SK-N-SH (cell line): ENCODE measurements at regions not wholly inside any gene's neighbourhood (a gene's known extent, or its start where the extent isn't known, plus 50 kb on each side); places are given as distances from the start of the nearest gene placed in this dataset.

ENCODE experiments used
- CTCF ChIA-PET: fragments of 300-600, 350-600 bp; formaldehyde crosslinking; extraction: SDS; loops from one replicate; lab custom pipeline; 2021; lab: Yijun Ruan, JAX
- POLR2A ChIA-PET: fragments of 350-600 bp; sonication (Branson Sonifier 250); formaldehyde crosslinking; extraction: SDS; loops from one replicate; lab custom pipeline; 2020; ENCODE audit warnings: antibody characterized with exemption, inconsistent platforms; lab: Yijun Ruan, JAX
- DNase-seq: peaks from one replicate; pipeline ENCODE4 v3.0.0; 2012
- H2AFZ ChIP-seq: fragments of 200-600 bp; sonication (generic); 2 replicates; pipeline ENCODE4 v1.8.1; 2016; ENCODE audit warnings: antibody characterized with exemption, mild to moderate bottlenecking, low read depth
- H3F3A ChIP-seq: fragments of 200-600 bp; sonication (generic); replicated peaks from 2 replicates; pipeline ENCODE3; 2016; ENCODE audit warnings: antibody characterized with exemption, mild to moderate bottlenecking; ENCODE audit not compliant: insufficient read depth
- H3K27ac ChIP-seq, 2 experiments: fragments of 200-500 bp in 1 of 2; fragments of 200-600 bp in 1 of 2; sonication (Bioruptor generic) in 1 of 2; sonication (generic), shearing (Covaris generic) in 1 of 2; 2 replicates each; pipeline versions ENCODE4 v1.5.1 to v1.6.1; 2014 to 2016; ENCODE audit warnings: low read depth in 2 of 2, inconsistent platforms in 1 of 2, low read length in 1 of 2, mild to moderate bottlenecking in 1 of 2, mixed read lengths in 1 of 2
- H3K27me3 ChIP-seq: fragments of 200-600 bp; sonication (generic), shearing (Covaris generic); 2 replicates; pipeline ENCODE4 v1.6.1; 2016; ENCODE audit warnings: mixed run types; ENCODE audit not compliant: insufficient read depth
- H3K36me3 ChIP-seq, 2 experiments: fragments of 200-500 bp in 1 of 2; fragments of 200-600 bp in 1 of 2; sonication (Bioruptor generic) in 1 of 2; sonication (generic) in 1 of 2; replicated peaks in 1 of 2; 2 replicates each; pipeline versions ENCODE3 to v1.5.1; 2014 to 2016; ENCODE audit warnings: low read length in 1 of 2, mild to moderate bottlenecking in 1 of 2; ENCODE audit not compliant: insufficient read depth in 2 of 2, control insufficient read depth in 1 of 2
- H3K4me1 ChIP-seq, 2 experiments: fragments of 200-500 bp in 1 of 2; fragments of 200-600 bp in 1 of 2; sonication (Bioruptor generic) in 1 of 2; sonication (generic), shearing (Covaris generic) in 1 of 2; 2 replicates each; pipeline versions ENCODE4 v1.5.1 to v1.6.1; 2014 to 2016; ENCODE audit warnings: low read depth in 1 of 2, low read length in 1 of 2, mixed run types in 1 of 2; ENCODE audit not compliant: insufficient read depth in 2 of 2, control insufficient read depth in 1 of 2
- H3K4me2 ChIP-seq: fragments of 200-600 bp; sonication (generic), shearing (Covaris generic); 2 replicates; pipeline ENCODE4 v1.6.1; 2017; ENCODE audit warnings: mixed run types
- H3K4me3 ChIP-seq, 2 experiments: fragments of 200-500 bp in 1 of 2; fragments of 200-600 bp in 1 of 2; sonication (Bioruptor generic) in 1 of 2; sonication (generic), shearing (Covaris generic) in 1 of 2; 2 replicates each; pipeline versions ENCODE4 v1.5.1 to v1.8.1; 2014 to 2016; ENCODE audit warnings: low read depth in 2 of 2, inconsistent platforms in 1 of 2, low read length in 1 of 2, mild to moderate bottlenecking in 1 of 2, mixed read lengths in 1 of 2, moderate library complexity in 1 of 2
- H3K79me2 ChIP-seq: fragments of 200-600 bp; sonication (generic); 2 replicates; pipeline ENCODE4 v1.8.1; 2017; ENCODE audit warnings: mild to moderate bottlenecking; ENCODE audit not compliant: insufficient read depth
- H3K9ac ChIP-seq: fragments of 200-600 bp; sonication (generic); 2 replicates; pipeline ENCODE4 v1.6.1; 2017; ENCODE audit warnings: mixed run types
- H3K9me2 ChIP-seq: fragments of 200-600 bp; sonication (generic); 2 replicates; pipeline ENCODE4 v1.6.1; 2017; ENCODE audit warnings: mixed run types
- H3K9me3 ChIP-seq: fragments of 200-600 bp; sonication (generic); 2 replicates; pipeline ENCODE4 v1.6.1; 2017; ENCODE audit warnings: mixed run types, mild to moderate bottlenecking, moderate library complexity
- H4K20me1 ChIP-seq: fragments of 200-600 bp; sonication (generic); 2 replicates; pipeline ENCODE4 v1.6.1; 2017; ENCODE audit warnings: mild to moderate bottlenecking, mixed run types; ENCODE audit not compliant: insufficient read depth
- ELF1 ChIP-seq: IDR thresholded peaks from 2 replicates; pipeline ENCODE4 v1.4.0; 2012
- EP300 ChIP-seq, 2 experiments: IDR thresholded peaks; 2 replicates each; pipeline versions ENCODE4 v1.4.0 to v1.6.1; 2012; ENCODE audit warnings: borderline replicate concordance in 1 of 2, low read depth in 1 of 2, low read length in 1 of 2
- FOXJ3 ChIP-seq: sonication (generic); formaldehyde crosslinking; IDR thresholded peaks from 2 replicates; pipeline ENCODE4 v1.5.1; 2020; ENCODE audit warnings: mild to moderate bottlenecking, missing genetic modification reagents
- GATA2 ChIP-seq: sonication (generic); formaldehyde crosslinking; IDR thresholded peaks from 2 replicates; pipeline ENCODE4 v1.5.0; 2020; ENCODE audit warnings: mild to moderate bottlenecking, missing genetic modification reagents
- MXI1 ChIP-seq: IDR thresholded peaks from 2 replicates; pipeline ENCODE4 v1.6.1; 2012; ENCODE audit warnings: mild to moderate bottlenecking, low read depth, low read length, improper control_type of control experiment
- NFIC ChIP-seq: IDR thresholded peaks from 2 replicates; pipeline ENCODE4 v1.4.0; 2012; ENCODE audit warnings: borderline replicate concordance
- NRF1 ChIP-seq: IDR thresholded peaks from 2 replicates; pipeline ENCODE4 v1.6.1; 2012; ENCODE audit warnings: low read depth, mild to moderate bottlenecking, low read length
- POLR2AphosphoS5 ChIP-seq: IDR thresholded peaks from 2 replicates; pipeline ENCODE4 v1.6.1; 2012; ENCODE audit warnings: low read depth, low read length
- RXRA ChIP-seq: IDR thresholded peaks from 2 replicates; pipeline ENCODE4 v1.4.0; 2012; ENCODE audit warnings: low read depth, mild to moderate bottlenecking, borderline replicate concordance
- SMC3 ChIP-seq: IDR thresholded peaks from 2 replicates; pipeline ENCODE4 v1.6.1; 2012; ENCODE audit warnings: low read depth, low read length, improper control_type of control experiment
- TAF1 ChIP-seq: IDR thresholded peaks from 2 replicates; pipeline ENCODE4 v1.6.1; 2012; ENCODE audit warnings: low read depth, mild to moderate bottlenecking, low read length, moderate library complexity, borderline replicate concordance
- TCF12 ChIP-seq: IDR thresholded peaks from 2 replicates; pipeline ENCODE4 v1.4.0; 2012
- TEAD4 ChIP-seq: IDR thresholded peaks from 2 replicates; pipeline ENCODE4 v1.4.0; 2012; ENCODE audit warnings: mild to moderate bottlenecking, borderline replicate concordance; ENCODE audit not compliant: insufficient read depth
- USF2 ChIP-seq: fragments of 150-350 bp; IDR thresholded peaks from 2 replicates; pipeline ENCODE4 v1.6.1; 2017; ENCODE audit warnings: antibody characterized with exemption, low read length, low read depth, borderline replicate concordance
- YY1 ChIP-seq: IDR thresholded peaks from 2 replicates; pipeline ENCODE4 v1.4.0; 2012; ENCODE audit warnings: low read depth, mild to moderate bottlenecking
- WGBS: methylation state at CpG from one replicate; pipeline ENCODE4 v1.1.6; 2017; ENCODE audit warnings: low lambda C conversion rate; 5-methylcytosine and 5-hydroxymethylcytosine counted together

DNA sequence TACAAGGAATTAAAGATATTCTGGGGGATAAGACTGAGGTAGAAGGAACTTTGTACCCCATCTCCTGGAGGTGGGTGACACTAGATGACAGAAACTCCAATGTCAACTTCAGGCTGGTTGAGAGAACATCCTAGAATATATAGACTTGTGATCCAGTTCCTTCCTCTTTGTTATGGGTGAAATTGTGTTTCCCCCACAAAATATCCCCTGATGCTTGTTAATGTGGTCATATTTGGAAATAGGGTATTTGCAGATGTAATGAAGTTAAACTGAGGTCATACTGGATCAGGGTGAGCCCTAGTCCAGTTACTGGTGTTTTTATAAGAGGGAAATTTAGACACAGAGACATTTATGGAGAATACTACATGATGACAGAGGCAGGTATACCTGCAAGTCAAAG is 114.0 kb upstream of the NAMPT start:
- no peaks in the 10 kb centered on the region for H3K79me2 ChIP-seq
- no peak overlapping the region for H3K4me3 ChIP-seq
- no peaks in the 10 kb centered on the region for H3K4me1 ChIP-seq
- H2AFZ ChIP-seq = no peak overlapping the region
- no peaks in the 10 kb centered on the region for H3K9me2 ChIP-seq
- no peaks in the 10 kb centered on the region; the same call in 1 of the 2 replicates for H3K27me3 ChIP-seq
- TF ChIP-seq NFIC = no peak
- no peak for TF ChIP-seq NRF1
- H4K20me1 ChIP-seq = no peaks in the 10 kb centered on the region
- ChIA-PET POLR2A (no interaction called here), CTCF (no interaction called here)
- H3K4me2 ChIP-seq = no peak overlapping the region
- H3K9me3 ChIP-seq = no peaks in the 10 kb centered on the region
- H3K9ac ChIP-seq = no peak overlapping the region
- no peak overlapping the region for H3K27ac ChIP-seq
- DNase-seq = no peak
- no peaks in the 10 kb centered on the region for H3K36me3 ChIP-seq
- no peaks in the 10 kb centered on the region for H3F3A ChIP-seq

GRCh38 chr7:106397994-106398393 is 113.2 kb upstream of the NAMPT start:
- no peak overlapping the region for H3K4me2 ChIP-seq
- no peak overlapping the region for H3K9ac ChIP-seq
- H3K36me3 ChIP-seq = no peaks in the 10 kb centered on the region
- no peaks in the 10 kb centered on the region; the same call in 1 of the 2 replicates for H3K27me3 ChIP-seq
- no peaks in the 10 kb centered on the region for H3K4me1 ChIP-seq
- CTCF ChIA-PET = interaction anchor here (0.8 to 1.3 kb wide), 3 partner anchors 13 to 54 kb away, joined by 3 to 4 read pairs (median 3); no protein-coding TSS in a partner anchor
- H3F3A ChIP-seq = no peaks in the 10 kb centered on the region
- H4K20me1 ChIP-seq = no peaks in the 10 kb centered on the region
- POLR2A ChIA-PET = no interaction called here
- no peaks in the 10 kb centered on the region for H3K79me2 ChIP-seq
- no peak overlapping the region for H3K4me3 ChIP-seq
- H2AFZ ChIP-seq = no peak overlapping the region
- TF ChIP-seq FOXJ3 (CRISPR knock-in tag) (no peak), ELF1 (no peak), TEAD4 (no peak), TCF12 (no peak), RXRA (no peak), USF2 (no peak), POLR2AphosphoS5 (no peak), EP300 (IDR thresholded peaks at IDR 0.05; ENCODE audit: borderline replicate concordance in 1 of 2, low read depth in 1 of 2, low read length in 1 of 2) (no peak), NFIC (no peak), SMC3 (no peak), TAF1 (no peak), GATA2 (CRISPR knock-in tag) (no peak), YY1 (no peak), MXI1 (no peak)
- TF ChIP-seq, all 33 proteins: peak for 0
- H3K9me3 ChIP-seq = no peaks in the 10 kb centered on the region
- no peak for DNase-seq
- no peaks in the 10 kb centered on the region for H3K9me2 ChIP-seq
- H3K27ac ChIP-seq = no peak overlapping the region
- 72% methylated on average over 5 of the region's 5 CpGs for WGBS
